ENCODE measurements at regions not wholly inside any gene's neighbourhood (a gene's known extent, or its start where the extent isn't known, plus 50 kb on each side); places are given as distances from the start of the nearest gene placed in this dataset.

DNA sequence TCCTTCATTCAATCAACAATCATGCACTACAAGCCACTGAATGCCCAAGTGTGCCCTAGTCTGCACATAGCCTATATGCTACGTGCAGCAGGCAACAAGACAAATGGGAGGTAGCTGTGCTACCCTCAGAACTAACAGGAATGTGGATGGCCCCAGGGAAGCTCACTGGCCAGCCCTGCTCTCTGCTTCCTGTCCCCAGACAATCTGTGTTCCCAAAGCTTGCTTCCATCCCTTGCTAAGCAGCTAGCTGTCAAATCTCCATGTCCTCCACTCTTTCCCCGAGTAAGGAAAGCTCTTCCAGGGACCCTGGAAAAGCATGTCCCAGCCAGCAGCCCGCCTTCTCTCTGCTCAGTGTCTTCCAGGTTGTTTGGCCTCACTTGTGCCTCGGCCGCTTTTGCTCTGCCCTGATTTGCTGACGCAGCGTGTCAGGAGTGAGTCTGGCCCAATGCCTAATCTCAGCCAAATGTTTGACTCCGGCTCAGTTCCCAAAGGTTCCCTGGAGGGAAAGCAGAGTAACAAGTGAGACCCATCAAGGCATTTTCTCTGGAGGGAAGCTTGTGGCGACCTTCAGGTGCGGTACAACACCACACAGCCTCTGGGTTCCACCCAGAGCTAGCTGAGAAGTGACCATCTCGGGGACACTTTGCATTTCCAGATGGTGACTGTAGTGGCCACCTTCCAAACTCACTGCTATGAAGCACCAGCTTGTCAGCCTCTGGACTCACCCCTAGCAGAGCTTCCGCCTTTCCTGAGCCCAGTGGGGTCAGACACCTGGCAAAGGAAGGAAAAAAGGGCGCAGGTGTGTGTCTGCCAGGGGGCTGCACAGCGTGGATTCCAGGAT is 243.4 kb downstream of the RHOU start:
- peak in 4 of 7 donors; percentile 34 to 52 (median 44) for DNase-seq
- intact Hi-C loops (cut with DNase I) = no loop called here
- H3K27me3 ChIP-seq = no peaks in the 10 kb centered on the region

GRCh38 chr1:228979325-228979699 is 244.0 kb downstream of the RHOU start:
- Histone ChIP-seq H3K4me1 (replicated peaks in 1 of 2) (peaks cover 0 to 11% of the 10 kb centered on the region in 2 donors), H3K27ac (no peak overlapping the region), H3K36me3 (replicated peaks in 1 of 2) (no peaks in the 10 kb centered on the region), H3K27me3 (no peaks in the 10 kb centered on the region), H3K9me3 (replicated peaks in 1 of 3) (no peaks in the 10 kb centered on the region), H3K4me3 (no peak overlapping the region)
- no peak for DNase-seq
- WGBS, 4 donors = 82 to 89% (median 87%) methylated on average over 7 of the region's 7 CpGs
- no peak for TF ChIP-seq CTCF (IDR thresholded peaks at IDR 0.05)
- TF ChIP-seq POLR2A (IDR thresholded peaks at IDR 0.05) = no peak
- intact Hi-C loops (cut with DNase I) = no loop called here

More for the DNA sequence above, 243.4 kb downstream of the RHOU start:
- no peak overlapping the region for H3K4me3 ChIP-seq
- H3K4me1 ChIP-seq (replicated peaks in 1 of 2) = peaks cover 0 to 11% of the 10 kb centered on the region in 2 donors
- no peaks in the 10 kb centered on the region for H3K36me3 ChIP-seq (replicated peaks in 1 of 2)
- H3K9me3 ChIP-seq (replicated peaks in 1 of 3) = no peaks in the 10 kb centered on the region
- H3K27ac ChIP-seq = peak overlapping the region in 1 of 5 donors; percentile 62
- TF ChIP-seq POLR2A (IDR thresholded peaks at IDR 0.05) = no peak
- no peak for TF ChIP-seq CTCF (IDR thresholded peaks at IDR 0.05)
- WGBS, 4 donors = 59 to 72% (median 67%) methylated on average over 11 to 14 of the region's 14 CpGs

- 77 to 98% (median 95%) methylated on average over 6 of the region's 6 CpGs for WGBS, 4 donors
- no peak overlapping the region for H3K27ac ChIP-seq
- no peak for TF ChIP-seq CTCF (IDR thresholded peaks at IDR 0.05)
- TF ChIP-seq POLR2A (IDR thresholded peaks at IDR 0.05) = no peak
- no peaks in the 10 kb centered on the region for H3K36me3 ChIP-seq (replicated peaks in 1 of 2)
- intact Hi-C loops (cut with DNase I) = no loop called here
- H3K4me1 ChIP-seq (replicated peaks in 1 of 2) = peaks cover 0 to 11% of the 10 kb centered on the region in 2 donors
- DNase-seq = no peak
- H3K27me3 ChIP-seq = no peaks in the 10 kb centered on the region
- H3K4me3 ChIP-seq = no peak overlapping the region
- no peaks in the 10 kb centered on the region for H3K9me3 ChIP-seq (replicated peaks in 1 of 3)
Observed at GRCh38 chr1:228979774-228980173, 244.5 kb downstream of the RHOU start.

DNA sequence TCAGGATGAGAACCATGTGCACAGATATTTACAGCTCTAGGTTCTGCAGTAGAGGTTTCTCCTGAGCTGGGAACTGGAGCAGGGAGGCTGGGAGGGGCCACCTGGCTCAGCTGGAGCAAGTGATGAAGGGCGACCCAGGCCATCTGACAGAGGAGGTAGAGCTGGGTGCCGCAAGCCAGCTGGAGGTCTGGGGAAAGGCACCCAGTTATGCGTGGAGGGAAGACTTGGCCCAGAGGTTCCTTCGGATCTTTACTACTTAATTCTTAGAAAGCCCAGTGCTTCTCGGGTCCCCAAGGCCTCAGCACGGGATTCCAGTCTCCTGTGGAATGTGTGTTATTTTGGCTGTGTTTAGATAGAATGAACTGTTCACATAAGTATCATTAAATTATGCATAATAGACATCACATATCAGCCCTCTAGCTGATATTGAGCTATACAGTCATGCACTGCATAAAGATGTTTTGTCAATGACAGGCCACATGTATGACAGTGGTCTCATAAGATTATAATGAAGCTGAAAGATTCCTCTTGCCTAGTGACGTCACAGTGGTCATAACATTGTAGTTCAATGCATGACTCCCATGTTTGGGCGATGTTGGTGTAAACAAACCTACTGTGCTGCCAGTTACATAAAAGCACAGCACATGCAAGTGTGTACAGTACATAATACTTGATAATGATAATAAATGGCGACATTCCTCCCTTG is 245.1 kb downstream of the RHOU start:
- TF ChIP-seq CTCF (IDR thresholded peaks at IDR 0.05) (no peak), POLR2A (IDR thresholded peaks at IDR 0.05) (no peak)
- WGBS, 4 donors = 74 to 95% (median 87%) methylated on average over 9 of the region's 9 CpGs
- H3K4me1 ChIP-seq (replicated peaks in 1 of 2) = peaks cover 0 to 11% of the 10 kb centered on the region in 2 donors
- no peaks in the 10 kb centered on the region for H3K27me3 ChIP-seq
- DNase-seq = no peak
- intact Hi-C loops (cut with DNase I) = no loop called here
- H3K27ac ChIP-seq = no peak overlapping the region
- H3K36me3 ChIP-seq (replicated peaks in 1 of 2) = no peaks in the 10 kb centered on the region
- no peak overlapping the region for H3K4me3 ChIP-seq
- H3K9me3 ChIP-seq (replicated peaks in 1 of 3) = no peaks in the 10 kb centered on the region
